ENCODE measurements at regions not wholly inside any gene's neighbourhood (a gene's known extent, or its start where the extent isn't known, plus 50 kb on each side); places are given as distances from the start of the nearest gene placed in this dataset.
"Not testable (repeated sequence)": the region's sequence is repeated elsewhere in the genome, so short reads cannot be mapped to it uniquely, and the experiment has no call there.

DNA sequence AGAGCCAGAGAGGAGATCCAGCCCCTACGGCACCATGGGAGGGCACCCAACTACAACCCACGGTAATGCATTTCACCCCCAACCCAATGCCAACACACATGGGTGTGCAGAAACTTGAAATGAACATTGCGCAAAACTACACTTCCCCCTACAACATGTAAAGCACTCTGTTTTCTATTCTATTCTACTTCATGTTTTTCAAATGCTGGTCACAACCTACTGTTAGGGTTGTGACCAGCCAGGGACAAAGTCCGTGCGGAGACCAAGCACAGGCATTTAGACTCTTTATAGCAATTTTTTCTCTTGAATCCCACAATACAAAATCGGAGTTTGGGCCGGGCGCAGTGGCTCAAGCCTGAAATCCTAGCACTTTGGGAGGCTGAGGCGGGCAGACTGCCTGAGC is 90.6 kb downstream of the MRPL14 start:
- no peak for DNase-seq

GRCh38 chr6:44036196-44036595 is 91.1 kb downstream of the MRPL14 start:
- no peak for DNase-seq

- no peak for DNase-seq
These were observed 91.6 kb downstream of the MRPL14 start for GRCh38 chr6:44035621-44036020.

- no peak for DNase-seq
These were observed 92.3 kb downstream of the MRPL14 start for GRCh38 chr6:44034931-44035345.

- no peak for DNase-seq
These were observed 92.8 kb downstream of the MRPL14 start for GRCh38 chr6:44034391-44034861.

DNA sequence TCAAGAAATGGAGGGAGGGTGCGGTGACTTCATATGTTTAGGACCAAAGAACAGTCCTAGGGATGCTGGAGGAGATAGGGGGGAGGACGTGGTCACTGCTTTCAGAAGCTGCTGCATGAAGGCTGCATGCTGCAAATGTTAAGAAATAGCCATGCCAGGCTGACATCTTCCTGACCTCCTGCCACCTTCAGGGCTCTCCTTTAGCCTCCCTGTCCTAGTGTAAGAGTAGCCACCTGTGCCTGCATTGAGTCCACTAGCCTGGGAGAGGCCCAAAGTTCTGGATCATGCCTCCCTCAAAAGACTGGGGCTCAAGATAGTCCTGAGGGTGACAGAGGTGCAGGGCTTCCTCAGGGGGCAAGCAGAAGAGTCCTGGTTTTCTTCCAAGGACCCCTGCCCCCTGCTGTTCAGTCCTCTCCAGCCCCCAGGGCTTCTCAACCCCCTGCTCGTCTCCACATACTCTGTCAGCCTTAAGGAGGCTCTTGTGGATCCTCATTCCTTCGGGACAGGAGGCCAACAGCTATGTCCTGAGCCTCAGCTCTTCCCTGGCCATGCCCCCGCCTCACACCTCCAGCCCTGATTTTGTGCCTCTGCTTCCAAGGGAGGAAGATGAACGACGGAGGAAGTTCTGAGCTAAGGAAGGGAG is 96.3 kb downstream of the MRPL14 start:
- DNase-seq: no peak

- no peak for DNase-seq
These were observed 97.6 kb downstream of the MRPL14 start for GRCh38 chr6:44029444-44030185.

GRCh38 chr6:44028789-44029310 is 98.4 kb downstream of the MRPL14 start:
- DNase-seq: no peak

DNA sequence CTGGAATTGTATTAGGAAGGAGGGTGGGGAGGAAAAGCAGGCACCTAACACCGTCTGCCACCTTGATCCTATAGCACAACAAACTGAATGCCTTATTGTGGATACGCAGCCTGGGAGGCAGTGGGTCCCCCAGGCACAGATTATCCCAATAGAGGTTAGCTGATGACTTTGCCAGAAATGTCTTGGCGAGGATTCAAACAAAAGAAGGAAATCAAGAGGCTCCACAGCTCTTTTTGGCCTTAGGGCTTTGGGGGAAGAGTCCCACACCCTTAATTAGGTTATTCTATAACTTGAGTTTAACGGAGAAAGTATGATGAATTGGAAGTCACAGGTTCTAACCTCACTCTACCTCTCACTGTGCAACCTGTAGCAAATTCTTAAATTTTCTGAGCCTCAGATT is 102.0 kb downstream of the MRPL14 start:
- no peak for DNase-seq

- DNase-seq: no peak
These were observed 102.6 kb downstream of the MRPL14 start for GRCh38 chr6:44024574-44025219.

- no peak for DNase-seq
These were observed 103.4 kb downstream of the MRPL14 start for GRCh38 chr6:44023586-44024454.

GRCh38 chr6:44022671-44023352 is 104.4 kb downstream of the MRPL14 start:
- no peak for DNase-seq

DNA sequence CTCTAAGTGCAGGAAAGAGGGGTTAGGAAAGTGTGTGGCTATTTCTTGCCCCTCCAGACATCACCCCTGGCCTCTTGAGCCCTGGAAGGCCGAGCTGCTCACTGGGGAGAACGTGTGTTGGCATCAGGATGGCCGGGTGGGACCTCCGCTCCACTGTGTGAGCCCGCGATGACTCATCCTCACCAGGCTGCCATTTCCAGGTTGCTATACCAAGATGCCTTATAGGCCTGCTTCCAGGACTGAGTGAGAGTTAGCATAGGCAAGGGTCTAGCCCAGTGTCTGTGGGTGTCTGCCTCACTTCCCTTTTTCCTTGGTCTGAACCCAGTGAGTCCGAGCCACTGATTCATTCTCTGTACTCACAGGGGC is 105.0 kb downstream of the MRPL14 start:
- no peak for DNase-seq

DNA sequence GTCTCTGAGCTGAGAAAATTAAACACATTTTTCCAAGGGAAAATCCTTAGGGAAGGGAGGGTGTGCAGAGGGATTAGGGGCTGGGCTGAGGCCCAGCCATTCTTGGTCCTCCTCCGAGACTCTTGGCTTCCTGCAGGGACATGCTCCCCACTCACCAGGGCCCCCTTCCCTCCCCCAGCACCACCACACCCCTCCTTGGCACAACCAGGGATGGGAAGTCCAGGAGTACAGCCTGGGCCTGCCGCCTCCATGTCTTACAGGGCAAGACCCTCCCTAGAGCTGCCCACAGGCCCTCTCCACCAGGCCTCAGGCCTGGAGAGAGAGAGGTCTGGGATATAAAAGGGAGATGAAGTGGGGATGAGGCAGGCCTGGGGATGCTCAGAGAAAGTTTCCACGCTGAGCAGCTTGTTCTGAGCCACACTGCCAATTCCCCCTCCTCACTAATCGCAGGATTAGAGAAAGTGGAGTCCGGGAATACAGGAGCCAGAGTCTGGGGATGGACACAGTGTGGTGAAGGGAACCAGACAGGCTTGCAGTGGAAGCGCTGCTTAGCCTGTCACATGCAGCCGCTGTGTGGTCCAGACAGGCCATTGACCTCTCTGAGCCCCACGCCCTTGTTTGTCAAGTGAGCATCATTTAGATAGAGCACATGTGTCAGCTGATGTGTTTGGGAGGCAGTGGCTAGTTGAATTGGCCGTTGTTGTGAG is 105.5 kb downstream of the MRPL14 start:
- DNase-seq: no peak

DNA sequence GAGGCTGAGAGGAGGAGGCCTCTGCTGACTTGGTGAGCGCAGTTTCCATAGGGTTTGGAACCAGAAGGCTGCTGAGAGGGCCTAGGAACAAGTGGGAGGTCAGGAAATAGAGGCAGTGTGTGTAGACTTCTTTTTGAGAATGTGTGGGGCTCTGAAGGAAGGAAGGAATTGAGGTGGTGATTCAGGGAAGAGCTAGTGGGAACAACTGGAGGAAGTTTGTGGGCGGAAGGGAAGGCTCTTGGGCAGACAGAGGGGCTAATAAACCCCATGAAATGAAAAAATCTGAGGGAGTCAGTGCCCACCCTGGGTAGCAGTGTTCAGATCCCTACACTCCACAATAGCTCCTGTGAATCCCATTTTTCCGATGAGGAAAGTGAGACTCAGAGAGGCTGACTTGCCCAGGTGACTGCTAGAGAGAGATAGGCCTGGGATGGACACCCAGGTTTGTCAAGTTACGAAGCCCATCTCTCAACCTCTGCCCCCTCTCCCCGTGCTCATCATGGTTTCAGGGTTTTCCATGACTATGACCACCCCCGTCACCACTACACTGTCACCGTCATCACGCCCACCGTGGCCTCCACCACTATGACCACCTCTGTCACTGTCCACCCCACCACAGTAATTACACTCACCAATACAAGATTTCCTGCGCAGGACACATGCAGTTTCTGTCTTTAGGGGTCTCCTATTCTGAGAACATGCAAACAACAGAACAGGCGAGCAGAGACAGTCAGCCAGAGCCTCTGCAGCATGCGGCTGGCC is 106.4 kb downstream of the MRPL14 start:
- no peak for DNase-seq

- DNase-seq: no peak
These were observed 107.1 kb downstream of the MRPL14 start for GRCh38 chr6:44020148-44020547.

DNA sequence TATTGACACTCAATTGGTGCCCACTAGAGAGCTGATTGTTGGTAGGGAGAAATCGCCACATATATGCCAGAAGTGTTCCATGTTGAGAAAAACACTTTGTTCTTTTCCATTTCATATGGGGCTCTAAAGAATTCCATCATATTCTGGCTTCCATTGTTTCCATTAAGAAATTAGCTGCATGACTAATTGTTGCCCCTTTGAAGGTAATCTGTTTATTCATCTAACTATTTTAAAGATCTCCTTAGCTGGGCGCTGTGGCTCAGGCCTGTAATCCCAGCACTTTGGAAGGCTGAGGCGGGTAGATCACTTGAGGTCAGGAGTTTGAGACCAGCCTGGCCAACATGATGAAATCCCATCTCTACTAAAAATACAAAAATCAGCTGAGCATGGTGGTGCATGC is 109.9 kb downstream of the MRPL14 start:
- DNase-seq: not testable (repeated sequence)

GRCh38 chr6:44016131-44016870 is 111.0 kb downstream of the MRPL14 start:
- no peak for DNase-seq

DNA sequence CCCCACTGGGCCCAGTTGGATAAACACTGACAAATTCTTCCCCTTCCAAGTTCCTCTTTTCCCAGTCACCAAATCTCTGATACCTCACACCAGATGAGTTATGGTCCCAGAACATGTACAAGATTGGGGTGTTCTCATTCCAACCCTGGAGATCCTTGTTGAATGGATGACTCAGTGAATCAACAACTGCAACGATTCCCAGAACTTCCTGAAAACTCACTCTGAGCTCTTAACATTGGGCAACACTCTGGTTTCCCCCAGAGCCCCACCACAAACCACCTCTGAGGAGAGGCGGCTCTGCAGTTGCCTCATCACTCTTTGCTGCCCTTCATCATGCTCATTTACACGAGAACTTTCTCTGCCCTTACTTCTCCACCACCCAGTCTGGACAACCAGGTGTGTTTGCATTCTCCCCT is 115.2 kb downstream of the MRPL14 start:
- no peak for DNase-seq

DNA sequence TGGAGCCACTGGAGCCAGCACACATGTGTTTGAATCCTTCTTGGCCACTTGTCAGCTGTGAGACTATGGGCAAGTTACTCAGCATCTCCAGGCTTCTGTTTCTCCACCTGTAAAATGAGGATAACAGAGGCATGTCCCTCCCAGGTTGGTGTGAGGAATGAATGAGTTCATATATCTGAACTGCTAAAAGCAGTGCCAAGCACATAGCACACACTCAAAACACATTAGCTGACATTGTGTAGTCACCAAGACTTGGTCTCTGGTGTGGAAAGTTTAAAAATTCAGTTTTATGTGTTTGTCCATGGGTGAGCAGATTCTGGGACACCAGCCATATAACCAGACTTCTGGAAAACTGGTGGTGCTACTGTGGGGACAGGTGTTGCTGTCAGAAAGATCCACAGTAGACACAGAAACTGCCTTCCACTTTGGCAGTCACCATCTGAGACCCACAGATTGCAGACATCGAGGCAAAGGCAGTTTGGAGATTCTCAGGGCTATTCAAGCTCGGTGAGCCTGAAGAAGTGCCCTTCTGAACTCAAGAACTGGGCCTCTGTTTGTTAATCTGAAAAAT is 115.8 kb downstream of the MRPL14 start:
- DNase-seq: no peak
